Medulla oblongata (tissue), 1 donor: ENCODE measurements at regions not wholly inside any gene's neighbourhood (a gene's known extent, or its start where the extent isn't known, plus 50 kb on each side); places are given as distances from the start of the nearest gene placed in this dataset.
A peak's percentile ranks its signal among the peaks of the same experiment; 100 is the strongest.
"Not testable (repeated sequence)": the region's sequence is repeated elsewhere in the genome, so short reads cannot be mapped to it uniquely, and the experiment has no call there.

Experiments
- DNase-seq: peaks from one replicate; pipeline ENCODE4 v3.0.0-alpha.2; 2015; ENCODE audit errors: extremely low spot score

DNA sequence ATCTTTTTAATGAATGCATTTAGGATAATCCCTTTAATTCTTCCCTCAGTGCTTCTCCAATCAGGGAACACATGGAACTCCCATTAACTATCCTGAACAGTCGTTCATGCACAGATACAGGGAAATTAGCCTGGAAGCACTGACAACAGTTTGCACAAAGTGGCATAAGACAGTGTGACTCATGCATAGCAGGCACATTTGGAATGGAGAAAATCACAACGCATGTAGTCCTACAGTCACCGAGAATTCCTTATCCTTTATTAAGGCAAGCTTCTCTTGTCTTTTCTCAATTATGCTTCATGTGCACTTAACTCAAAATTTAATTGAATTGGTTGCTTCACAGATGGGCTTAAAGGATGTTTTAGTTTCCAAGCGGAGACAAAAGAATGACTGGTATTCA is 155.0 kb upstream of the CRBN start:
- no peak for DNase-seq

DNA sequence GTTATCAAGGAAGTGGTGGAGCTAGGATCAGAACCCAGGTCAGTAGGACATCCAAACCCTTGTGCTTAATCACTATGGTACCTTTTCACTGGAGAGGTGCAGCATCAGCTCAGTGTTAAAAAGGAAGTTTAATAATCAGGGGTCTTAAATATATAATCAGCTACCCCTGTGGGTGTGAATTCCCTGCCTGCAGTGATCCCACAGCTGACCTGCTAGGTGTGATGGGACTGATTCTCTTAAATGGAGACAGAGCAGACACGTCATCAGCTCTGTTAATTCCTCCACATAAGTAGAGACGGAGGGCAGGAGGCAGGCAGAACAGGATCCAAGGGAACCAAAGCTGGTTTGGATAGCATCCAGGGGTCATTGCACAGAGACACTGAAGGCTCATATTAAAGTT is 154.1 kb upstream of the CRBN start:
- DNase-seq, result no peak

DNA sequence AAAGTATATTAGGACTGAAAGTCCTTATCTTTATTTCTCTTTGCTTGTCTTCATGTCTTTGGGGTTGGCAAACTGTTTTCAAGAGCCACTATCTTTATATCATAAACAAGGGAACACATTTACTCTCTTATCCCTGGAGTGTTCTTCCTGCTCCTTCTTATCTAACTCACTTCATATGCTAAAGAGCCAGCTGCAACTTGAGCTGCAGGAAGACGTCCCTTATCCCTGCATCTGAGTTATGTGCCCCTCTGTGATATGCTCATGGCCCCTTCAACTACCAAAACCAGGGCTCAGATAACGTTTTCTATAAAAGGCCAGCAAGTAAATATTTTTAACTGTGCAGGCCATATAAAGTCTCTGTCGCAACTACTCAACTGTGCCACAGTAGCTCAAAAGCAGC is 137.0 kb upstream of the CRBN start:
- no peak for DNase-seq

DNA sequence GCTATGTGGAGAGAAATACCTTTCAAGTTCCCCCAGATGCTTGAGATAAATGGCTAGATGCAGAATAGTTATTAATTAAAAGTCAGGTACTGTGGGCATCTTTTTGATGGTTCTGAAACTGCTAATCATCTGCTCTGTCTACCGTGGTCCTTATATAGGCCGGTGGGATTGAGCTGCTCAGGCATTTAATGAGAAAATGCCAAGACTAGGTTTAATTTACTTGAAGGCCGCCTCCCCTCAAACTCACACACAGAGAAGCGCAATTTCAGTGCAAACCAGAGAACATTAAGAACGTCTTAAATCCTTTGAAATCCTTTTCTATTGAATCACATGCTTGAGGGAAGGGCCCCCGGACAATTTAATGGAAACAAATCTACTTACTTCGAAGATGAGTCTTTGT is 136.4 kb upstream of the CRBN start:
- no peak for DNase-seq

DNA sequence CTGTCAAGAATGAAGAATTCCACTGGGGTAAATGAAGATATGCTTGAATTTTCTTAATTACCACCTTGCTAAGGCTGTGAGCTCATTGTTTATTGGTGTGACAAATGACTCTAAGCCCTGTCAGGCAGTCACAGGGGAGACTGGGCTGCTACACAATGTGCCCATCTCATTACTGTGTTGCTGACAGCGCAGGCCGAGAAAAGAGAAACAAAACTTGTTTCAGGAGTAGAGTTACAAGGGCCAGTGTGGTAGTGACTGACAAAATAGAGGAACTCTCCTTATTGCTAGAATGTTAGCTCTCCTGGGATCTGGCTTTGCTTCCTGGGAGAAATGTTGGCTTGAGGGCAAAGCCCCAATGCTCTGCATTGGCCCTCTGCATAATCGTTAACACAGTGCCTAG is 130.4 kb upstream of the CRBN start:
- peak; percentile 57 for DNase-seq

DNA sequence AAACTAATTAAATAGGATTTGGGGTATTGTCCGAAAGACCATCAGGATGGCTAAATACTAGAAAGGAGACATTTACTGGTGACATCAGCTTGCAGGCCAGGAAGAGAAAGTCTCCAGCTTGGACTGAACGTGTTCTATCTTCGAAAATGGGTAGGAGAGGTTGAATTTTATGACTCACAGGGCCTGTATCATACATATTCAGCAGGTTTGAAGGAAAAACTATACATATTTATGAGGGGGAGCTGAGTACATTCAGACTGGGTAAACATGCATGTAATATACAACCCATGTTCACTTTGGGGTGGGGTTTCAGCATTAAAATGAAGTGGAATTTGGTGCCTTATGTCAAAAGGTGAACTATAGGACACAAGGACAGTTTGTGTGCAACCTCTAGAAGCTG is 129.3 kb upstream of the CRBN start:
- no peak for DNase-seq

DNA sequence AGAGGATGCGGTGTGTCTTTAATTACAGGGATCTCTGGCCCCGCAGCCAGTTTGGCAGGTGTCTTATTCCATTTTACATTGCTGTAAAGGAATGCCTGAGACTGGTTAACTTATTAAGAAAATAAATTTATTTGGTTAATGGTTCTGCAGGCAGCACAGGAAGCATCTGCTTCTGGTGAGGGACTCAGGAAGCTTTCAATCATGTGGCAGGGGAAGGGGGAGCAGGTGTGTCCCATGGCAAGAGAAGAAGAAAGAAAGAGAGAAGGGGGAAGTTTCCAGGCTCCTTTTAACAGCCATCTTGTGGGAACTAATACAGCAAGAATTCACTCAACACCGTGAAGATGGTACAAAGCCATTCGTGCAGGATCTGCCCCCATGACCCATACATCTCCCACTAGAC is 128.0 kb upstream of the CRBN start:
- no peak for DNase-seq

DNA sequence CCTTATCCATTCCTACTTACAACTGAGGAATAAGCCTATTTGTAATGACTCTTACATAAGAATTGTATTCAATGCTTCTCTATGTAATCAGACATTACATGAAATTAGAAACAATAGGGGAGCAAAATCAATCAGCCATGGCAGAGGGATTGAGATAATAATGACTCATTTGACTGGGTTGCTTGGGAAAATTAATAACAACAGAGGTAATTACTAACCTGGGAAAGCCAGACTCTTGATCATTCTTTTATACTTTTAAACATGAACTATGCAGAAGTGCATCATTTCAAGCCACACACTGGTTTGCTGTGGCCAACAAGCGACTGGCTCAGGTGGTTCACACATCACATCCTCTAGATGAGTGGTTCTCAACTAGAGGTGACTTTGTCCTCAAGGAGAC is 126.3 kb upstream of the CRBN start:
- DNase-seq, result no peak

DNA sequence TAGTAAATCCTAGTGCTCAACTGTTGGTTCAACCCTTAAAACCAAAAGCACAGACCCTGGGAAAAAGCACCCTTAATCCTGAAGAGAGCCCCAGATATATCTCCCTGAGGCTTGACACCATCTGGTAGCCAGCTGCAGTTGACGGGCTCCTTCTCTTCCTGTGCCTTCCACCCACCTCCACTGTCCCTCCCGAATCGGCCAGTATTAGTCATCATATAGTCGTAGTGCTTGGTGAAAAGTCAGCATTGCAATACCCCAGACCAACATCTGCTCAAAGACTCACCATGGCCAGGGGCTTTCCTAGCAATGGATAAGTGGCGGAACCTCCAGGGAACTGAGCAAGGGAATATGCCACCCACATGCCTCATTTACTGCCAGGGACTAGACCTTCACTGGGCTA is 125.6 kb upstream of the CRBN start:
- no peak for DNase-seq

DNA sequence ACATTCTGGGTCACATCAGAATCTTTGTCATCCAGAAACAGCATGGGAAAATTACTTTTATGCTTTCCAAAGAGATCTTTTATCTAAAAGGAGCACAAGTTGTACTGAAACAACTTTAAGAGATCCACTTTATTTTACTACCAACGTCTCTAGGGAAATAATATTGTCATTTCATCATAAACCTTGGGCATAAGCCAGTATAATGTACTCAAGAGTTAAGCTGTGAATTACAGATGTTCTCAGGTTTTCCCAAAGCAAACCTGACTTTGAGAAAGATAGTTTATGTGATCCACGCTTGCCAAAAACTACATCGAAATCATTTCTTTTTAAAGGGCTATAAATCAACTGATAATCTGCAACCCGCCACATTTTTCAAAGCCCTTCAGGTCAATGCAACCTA is 124.1 kb upstream of the CRBN start:
- DNase-seq, result no peak

DNA sequence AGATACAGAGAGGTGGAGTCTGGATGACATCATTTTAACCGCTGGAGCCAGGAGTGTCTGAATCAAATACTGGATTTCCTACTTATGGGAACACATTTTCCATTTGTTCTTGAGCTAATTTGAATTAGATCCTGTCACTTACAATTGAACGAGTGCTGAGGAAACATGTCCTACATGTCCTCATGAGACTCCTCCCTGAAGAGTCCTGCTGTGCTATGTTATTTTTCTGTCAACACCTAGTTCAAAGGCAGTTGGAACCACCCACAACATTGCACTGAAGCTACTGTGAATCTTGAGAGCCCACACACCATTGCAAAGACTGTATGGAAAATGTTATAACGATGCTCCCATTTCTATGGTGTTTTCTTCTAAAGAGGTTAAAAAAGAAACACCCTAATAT is 123.5 kb upstream of the CRBN start:
- DNase-seq, result no peak

DNA sequence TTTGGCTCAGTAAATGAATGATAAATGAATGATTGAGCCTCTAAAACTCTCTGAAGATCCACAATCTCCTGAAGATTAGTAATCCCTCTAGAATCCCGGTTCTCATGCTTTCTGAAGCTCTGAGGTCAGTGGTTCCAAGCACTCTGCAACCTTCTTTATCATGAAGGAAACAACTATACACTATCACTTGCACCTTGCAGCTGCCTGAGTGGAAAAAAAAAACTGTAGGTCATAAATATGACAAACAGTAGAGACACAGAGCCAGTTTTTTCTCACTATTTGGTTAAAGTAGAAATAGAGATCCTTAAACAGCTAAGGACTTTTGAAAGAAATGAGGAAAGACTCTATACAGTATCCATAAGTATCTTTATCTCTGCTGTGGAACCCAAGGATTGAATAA is 122.0 kb upstream of the CRBN start:
- DNase-seq, result no peak

DNA sequence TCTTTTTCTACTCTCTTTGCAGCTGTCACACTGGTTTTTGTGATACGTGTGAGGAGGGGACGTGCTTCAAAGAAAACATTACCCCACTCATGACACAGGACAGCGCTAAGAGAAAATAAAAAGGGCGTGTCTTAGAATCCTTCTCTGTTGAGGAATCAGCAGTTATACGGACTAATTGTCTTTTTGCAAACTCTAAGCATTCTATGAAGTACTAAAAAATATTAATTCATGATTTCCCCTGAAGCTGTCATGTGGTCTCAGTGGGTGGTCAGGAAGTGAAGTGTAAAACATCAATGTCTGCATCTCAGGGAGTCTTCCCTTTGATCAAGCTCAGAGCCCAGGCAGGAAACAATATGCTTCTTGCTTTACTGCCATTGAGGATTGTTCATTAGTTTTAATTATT is 117.5 kb upstream of the CRBN start:
- no peak for DNase-seq

DNA sequence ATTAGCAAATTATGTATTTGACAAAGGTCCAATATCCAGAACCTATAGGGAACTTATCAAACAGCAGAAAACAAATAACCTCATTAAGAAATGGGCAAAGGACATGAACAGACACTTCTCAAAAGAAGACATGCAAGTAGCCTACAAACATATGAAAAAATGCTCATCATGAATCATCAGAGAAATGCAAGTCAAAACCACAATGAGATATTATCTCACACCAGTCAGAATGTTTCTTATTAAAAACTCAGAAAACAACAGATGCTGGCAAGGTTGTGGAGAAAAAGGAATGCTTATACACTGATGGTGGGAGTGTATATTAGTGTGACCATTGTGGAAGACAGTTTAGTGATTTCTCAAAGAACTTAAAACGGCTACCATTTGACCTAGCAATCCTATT is 116.1 kb upstream of the CRBN start:
- DNase-seq, result no peak

DNA sequence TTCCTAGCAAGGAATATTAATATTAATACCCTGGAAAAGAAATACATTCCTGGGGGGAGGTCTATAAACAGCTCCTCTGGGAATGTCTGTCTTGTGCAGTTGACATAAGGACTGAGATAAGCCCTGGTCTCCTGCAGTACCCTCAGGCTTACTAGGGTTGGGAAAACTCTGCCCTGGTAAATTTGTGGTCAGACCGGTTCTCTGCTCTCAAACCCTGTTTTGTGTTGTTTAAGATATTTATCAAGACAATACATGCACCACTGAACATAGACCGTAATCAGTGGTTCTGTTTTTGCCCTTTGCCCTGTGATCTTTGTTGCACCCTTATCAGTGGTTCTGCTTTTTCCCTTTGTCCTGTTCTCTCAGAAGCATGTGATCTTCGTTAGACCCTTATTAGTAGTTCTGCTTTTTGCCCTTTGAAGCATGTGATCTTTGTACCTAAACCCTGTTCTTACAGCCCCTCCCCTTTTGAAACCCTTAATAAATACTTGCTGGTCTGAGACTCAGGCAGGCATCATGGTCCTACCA is 112.3 kb upstream of the CRBN start:
- not testable (repeated sequence) for DNase-seq

DNA sequence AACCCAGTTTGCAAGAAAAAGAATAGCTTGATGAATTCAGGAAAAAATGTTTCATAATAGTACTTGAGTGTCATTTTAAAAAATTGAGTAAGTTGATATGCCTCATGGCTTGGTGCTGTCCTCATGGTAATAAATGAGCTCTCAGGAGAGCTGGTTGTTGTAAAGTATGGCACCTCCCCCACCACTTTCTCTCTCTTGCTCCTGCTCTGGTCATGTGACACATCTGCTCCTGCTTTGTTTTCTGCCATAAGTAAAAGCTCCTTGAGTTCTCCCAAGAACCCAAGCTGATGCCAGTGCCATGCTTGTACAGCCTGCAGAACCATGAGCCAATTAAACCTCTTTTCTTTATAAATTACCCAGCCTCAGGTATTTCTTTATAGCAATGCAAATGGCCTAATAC is 108.8 kb upstream of the CRBN start:
- no peak for DNase-seq

DNA sequence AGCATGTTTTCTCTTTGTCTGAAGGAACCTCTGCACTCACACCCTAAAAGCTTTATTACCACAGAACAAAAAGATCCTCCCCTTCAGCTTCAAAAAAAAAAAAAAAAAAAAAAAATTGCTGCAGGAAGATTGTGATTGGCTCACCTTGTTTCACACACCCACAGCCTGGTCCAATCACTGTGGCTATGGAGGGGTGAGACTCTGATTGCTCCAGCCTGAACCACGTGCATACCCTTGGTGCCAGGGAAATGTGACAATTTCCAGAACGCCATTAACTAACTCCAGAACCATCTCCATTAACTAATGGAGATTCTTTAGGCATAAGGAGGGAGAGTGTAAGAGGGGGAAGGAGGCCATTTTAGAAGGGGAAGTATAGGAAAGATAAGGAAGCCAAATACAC is 106.5 kb upstream of the CRBN start:
- no peak for DNase-seq

DNA sequence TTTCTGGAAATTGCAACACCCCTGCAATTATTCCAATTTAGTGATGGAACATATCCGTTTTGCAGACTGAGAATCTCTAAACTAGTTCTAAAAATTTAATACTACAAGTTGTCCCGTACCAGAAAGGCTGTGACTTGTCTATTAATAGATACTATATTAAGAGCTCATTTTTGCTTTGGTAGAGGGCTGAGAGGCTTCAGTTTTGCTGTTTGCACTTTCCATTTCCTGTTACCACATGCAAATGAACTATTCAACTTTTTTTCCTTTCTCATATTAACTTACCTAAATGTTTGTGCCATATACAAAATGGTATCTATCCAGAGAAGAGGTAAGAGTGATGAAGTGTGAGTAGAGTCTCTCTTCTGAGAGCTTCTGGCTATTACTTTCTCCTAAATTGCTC is 101.5 kb upstream of the CRBN start:
- DNase-seq, result no peak

DNA sequence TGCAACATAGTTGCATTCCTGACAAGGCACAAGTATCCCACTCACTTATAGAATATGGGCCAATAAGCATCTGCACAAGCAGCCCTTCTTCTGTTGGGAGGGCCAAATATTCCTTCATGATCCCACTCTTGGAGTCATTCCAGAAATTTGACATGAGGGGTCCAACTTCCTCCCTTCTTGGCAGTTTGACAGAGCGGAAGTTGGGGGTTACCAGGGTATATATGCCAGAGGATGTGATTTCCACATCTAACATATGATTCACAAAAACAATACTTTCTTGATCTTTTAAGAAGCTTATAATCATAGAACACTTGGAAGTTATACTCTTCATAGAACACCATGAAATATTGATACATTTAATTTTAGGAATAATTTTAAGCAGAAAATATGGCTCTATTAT is 100.9 kb upstream of the CRBN start:
- no peak for DNase-seq

DNA sequence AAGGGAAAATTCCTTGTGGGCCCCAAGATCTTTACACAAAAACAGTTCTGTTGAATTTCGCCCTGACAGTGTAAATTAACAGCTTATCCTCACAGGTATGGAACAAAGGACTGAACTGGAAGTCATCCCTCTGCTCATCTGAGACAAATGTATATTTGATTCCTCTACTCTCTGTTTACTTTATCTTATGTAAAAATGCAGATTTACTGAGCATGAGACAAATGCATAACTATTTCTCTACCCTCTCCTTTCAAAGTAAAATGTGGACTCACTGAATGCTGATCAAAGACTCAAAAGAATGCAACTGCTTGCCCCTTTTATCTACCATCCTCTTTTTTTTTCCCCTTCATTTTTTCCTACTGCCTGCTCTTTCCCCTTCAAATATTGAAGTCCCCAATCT is 98.6 kb upstream of the CRBN start:
- no peak for DNase-seq

DNA sequence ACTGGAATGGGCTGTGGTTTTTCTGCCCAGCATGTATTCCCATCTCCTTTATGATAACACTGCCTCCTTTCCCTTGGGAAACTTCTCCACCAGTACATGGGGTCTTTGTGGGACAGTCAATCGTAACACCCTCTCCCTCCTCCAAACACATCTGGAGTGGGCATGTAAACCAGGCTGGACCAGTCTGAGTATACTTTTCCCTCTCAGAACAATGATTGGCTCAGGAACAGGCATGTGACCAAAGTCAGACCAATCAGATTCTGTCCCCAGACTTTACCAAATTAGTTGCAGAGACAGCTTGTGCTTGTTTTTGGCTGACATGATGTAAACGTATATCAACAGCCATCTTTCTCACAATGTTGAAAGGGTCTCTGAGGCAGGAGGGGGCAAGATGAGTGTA is 97.1 kb upstream of the CRBN start:
- DNase-seq, result no peak

DNA sequence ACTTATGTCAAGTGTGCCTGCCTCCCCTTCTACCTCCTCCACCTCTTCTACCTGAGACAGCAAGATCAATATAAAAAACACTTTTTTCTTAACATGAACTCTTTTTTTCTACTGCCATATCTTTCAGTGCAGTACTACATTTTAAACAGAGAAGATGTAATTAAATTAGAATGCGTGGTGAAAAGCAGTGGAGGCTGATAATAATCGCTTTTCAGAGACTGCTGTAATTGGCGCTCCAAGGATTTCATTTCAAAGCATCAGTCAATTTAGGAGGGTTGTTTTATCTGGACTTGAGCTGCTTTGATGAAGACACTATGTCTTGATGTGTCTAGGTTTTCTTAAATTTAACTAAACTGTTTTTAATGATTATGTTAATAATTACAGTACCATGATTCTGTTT is 85.3 kb upstream of the CRBN start:
- no peak for DNase-seq

DNA sequence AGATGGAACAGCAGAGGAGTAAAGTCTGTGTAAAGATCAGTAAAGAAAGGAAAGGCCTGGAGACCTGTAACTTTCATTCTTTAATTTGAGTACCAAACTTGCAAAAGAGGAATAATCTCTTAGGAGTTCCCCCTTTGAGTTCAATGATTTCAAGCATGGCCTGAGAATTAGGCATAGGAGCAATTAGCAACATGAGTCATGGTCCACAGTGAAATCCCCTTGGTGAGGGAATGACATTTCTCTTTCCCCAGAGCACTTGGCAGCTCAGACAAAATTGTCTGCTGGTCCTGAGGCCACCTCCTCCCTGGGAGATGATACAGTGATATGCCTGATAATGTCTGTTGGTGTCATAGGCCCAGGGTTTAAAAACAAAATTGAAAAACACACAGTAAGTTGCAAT is 81.4 kb upstream of the CRBN start:
- no peak for DNase-seq

DNA sequence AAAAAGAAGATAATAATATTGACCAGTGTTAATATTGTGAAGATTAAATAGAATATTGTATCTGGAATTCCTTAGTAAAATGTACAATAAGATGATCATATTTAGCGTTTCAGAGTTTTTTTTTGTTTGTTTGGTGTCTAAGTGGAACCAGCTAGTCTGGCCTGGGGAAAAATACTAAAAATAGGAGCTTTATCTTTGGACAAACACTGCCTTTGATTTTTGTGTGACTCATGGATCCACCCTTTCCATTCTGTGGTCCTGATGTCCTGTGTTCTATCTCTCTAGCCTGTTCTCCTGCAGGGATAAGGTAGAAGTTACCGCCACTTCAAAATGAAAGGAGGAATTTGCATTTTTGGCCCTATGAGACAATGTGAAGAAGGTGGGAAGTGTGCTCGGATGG is 79.7 kb upstream of the CRBN start:
- DNase-seq, result no peak

DNA sequence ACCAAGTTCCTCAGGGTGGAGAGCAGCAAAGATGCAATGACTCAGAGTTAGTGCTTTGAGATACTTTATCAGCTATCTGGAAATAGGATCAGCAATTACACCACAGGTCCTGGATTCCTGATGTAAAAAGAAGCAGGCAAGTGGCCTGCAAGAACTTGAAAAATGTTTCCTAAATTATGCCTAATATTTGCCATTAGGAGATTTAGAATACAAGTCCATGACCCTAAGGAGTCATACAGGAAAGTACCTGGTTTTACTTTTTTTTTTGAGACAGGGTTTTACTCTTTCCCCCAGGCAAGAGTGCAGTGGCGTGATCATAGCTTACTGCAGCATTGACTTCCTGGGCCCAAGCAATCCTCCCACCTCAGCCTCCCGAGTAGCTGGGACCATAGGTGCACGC is 78.8 kb upstream of the CRBN start:
- no peak for DNase-seq
